ENCODE measurements at regions not wholly inside any gene's neighbourhood (a gene's known extent, or its start where the extent isn't known, plus 50 kb on each side); places are given as distances from the start of the nearest gene placed in this dataset.

DNA sequence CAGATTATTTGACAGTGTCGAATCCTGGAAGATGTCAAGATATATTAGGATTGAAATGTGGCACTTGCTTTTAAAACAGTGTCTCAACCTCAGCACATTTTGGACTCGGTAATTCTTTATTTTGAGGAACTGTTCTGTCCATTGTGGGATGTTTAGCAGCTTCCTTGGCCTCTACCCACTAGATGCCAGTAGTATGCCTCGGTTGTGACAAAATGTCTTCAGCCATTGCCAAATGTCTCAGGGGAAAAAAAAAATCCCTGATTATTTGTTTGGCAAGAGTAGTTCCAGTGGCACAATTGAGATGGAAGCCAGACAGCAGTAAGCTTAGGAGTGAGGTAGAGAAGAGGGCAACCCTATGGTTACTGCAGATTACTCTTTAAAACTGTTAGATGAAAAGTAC lies 694.5 kb upstream of the RIOK2 start:
- H2AK5ac ChIP-seq (ENCODE audit: low read depth, low read length) = no peak overlapping the region
- no peak overlapping the region for H4K5ac ChIP-seq (ENCODE audit: insufficient read length, low read depth, low read length)
- FAIRE-seq (no peak), DNase-seq (ENCODE audit: low read depth in 1 of 2, low spot score in 2 of 2) (no peak)
- H3K23ac ChIP-seq (ENCODE audit: insufficient read length) = no peak overlapping the region
- ChIA-PET CTCF (ENCODE audit: partially characterized antibody) (interaction anchor here (0.6 to 0.7 kb wide), 2 partner anchors 107 to 179 kb away, joined by 3 read pairs; no protein-coding TSS in a partner anchor), POLR2A (ENCODE audit: partially characterized antibody) (no interaction called here)
- no peak overlapping the region for H2BK5ac ChIP-seq (ENCODE audit: low read depth, low read length)
- H2BK20ac ChIP-seq (ENCODE audit: low read length) = no peak overlapping the region
- no peaks in the 10 kb centered on the region for H3K79me2 ChIP-seq (ENCODE audit: control insufficient read depth in 1 of 2, insufficient read depth in 2 of 2, low read length in 2 of 2)
- H3K9ac ChIP-seq (replicated peaks in 1 of 4; ENCODE audit: extremely low read depth in 1 of 4, low read depth in 3 of 4, low read length in 3 of 4) = no peak overlapping the region
- H3K14ac ChIP-seq (ENCODE audit: insufficient read length) = no peak overlapping the region
- H3K4me3 ChIP-seq (ENCODE audit: extremely low read depth in 1 of 4, insufficient read depth in 2 of 4, low read depth in 3 of 4, low read length in 4 of 4) = no peak overlapping the region
- H3K4me2 ChIP-seq (ENCODE audit: insufficient read depth in 1 of 2, low read depth in 2 of 2, low read length in 2 of 2) = no peak overlapping the region
- no peaks in the 10 kb centered on the region for H3K23me2 ChIP-seq (ENCODE audit: low read depth, low read length)
- no peak overlapping the region for H3K27ac ChIP-seq (ENCODE audit: low read depth, low read length)
- H4K8ac ChIP-seq (ENCODE audit: extremely low read depth, insufficient read depth, low read length) = no peak overlapping the region
- H3K9me3 ChIP-seq (ENCODE audit: insufficient read depth in 2 of 2, low read depth in 1 of 2, low read length in 1 of 2) = no peaks in the 10 kb centered on the region
- H4K20me1 ChIP-seq (replicated peaks in 1 of 2; ENCODE audit: control insufficient read depth in 1 of 2, insufficient read depth in 2 of 2, low read length in 2 of 2) = no peaks in the 10 kb centered on the region
- no peak overlapping the region for H2BK15ac ChIP-seq (ENCODE audit: low read length)
- TF ChIP-seq, protein P1, sequence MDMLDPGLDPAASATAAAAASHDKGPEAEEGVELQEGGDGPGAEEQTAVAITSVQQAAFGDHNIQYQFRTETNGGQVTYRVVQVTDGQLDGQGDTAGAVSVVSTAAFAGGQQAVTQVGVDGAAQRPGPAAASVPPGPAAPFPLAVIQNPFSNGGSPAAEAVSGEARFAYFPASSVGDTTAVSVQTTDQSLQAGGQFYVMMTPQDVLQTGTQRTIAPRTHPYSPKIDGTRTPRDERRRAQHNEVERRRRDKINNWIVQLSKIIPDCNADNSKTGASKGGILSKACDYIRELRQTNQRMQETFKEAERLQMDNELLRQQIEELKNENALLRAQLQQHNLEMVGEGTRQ (IDR thresholded peaks at IDR 0.05; ENCODE audit: low read length) = no peak
- TF ChIP-seq RAD21 (IDR thresholded peaks at IDR 0.05 in 1 of 2, conservative IDR thresholded peaks at IDR 0.05 in 1 of 2; ENCODE audit: low read depth in 2 of 2, low read length in 2 of 2) = peak; percentile 40 to 49
- H3K18ac ChIP-seq (ENCODE audit: extremely low read depth, low read length) = no peak overlapping the region
- H2BK12ac ChIP-seq (ENCODE audit: low read depth, low read length) = no peak overlapping the region
- H3K36me3 ChIP-seq (ENCODE audit: control insufficient read depth in 2 of 4, insufficient read depth in 4 of 4, low read length in 3 of 4) = no peaks in the 10 kb centered on the region
- no peak overlapping the region for H3K56ac ChIP-seq (replicated peaks; ENCODE audit: insufficient read length, low read depth, low read length)
- H2BK120ac ChIP-seq (replicated peaks; ENCODE audit: low read depth, low read length) = no peak overlapping the region
- no peaks in the 10 kb centered on the region for H3K79me1 ChIP-seq (ENCODE audit: low read depth, low read length)
- no peak overlapping the region for H4K91ac ChIP-seq (replicated peaks; ENCODE audit: insufficient read length, low read length)
- H3K27me3 ChIP-seq (replicated peaks in 1 of 4; ENCODE audit: control insufficient read depth in 3 of 4, extremely low read depth in 1 of 4, insufficient read depth in 3 of 4, low read length in 3 of 4) = peaks cover 0 to 1% (median 0%) of the 10 kb centered on the region in 4 experiments; a peak in 1 of 7 replicates
- no peak overlapping the region for H2AFZ ChIP-seq (ENCODE audit: low read length)
- WGBS, 2 experiments (ENCODE audit: extremely low coverage in 1 of 2, insufficient coverage in 1 of 2, insufficient read length in 1 of 2, insufficient replicate concordance in 2 of 2, low coverage in 1 of 2, low lambda C conversion rate in 2 of 2, missing lambda C conversion rate in 1 of 2) = 81% methylated on average over 3 of the region's 3 CpGs; no CpG with 5 or more reads in 1 of the 2 experiments
- H3K4me1 ChIP-seq (replicated peaks in 1 of 4; ENCODE audit: control insufficient read depth in 3 of 4, insufficient read depth in 4 of 4, low read length in 3 of 4) = no peaks in the 10 kb centered on the region
- H3K4ac ChIP-seq (replicated peaks; ENCODE audit: insufficient read length, low read depth, low read length) = no peak overlapping the region

Data from H1 (cell line).